ENCODE measurements at regions not wholly inside any gene's neighbourhood (a gene's known extent, or its start where the extent isn't known, plus 50 kb on each side); places are given as distances from the start of the nearest gene placed in this dataset.

DNA sequence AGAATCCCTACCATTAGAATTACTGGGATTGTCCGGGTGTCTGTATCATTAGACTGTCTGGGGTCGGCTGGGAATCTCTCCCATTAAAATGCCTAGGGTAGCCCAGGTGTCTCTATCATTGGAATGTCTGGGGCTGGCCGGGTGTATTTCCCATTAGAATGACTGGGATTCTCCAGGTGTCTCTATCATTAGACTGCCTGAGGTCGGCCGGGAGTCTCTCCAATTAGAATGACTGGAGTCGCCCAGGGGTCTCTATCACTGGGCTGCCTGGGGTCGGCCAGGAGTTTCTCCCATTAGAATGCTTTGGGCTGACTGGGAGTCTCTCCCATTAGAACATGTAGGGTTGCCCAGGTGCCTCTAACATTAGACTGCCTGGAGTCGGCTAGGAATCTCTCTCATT lies 1560.7 kb downstream of the UQCRFS1 start:
- no peaks in the 10 kb centered on the region for H3K9me3 ChIP-seq (ENCODE audit: insufficient read depth, low read depth)
- no peak overlapping the region for H2AFZ ChIP-seq
- H3F3A ChIP-seq (ENCODE audit: insufficient read depth, low read depth): no peaks in the 10 kb centered on the region
- peak in 1 of 2 experiments; percentile 16 for DNase-seq
- H3K79me2 ChIP-seq (ENCODE audit: low read depth): no peaks in the 10 kb centered on the region
- no peak overlapping the region for H3K4me2 ChIP-seq
- intact Hi-C loops (cut with micrococcal nuclease; ENCODE audit: unreplicated experiment): no loop called here
- no peak overlapping the region for H3K27ac ChIP-seq
- peaks cover 9% of the 10 kb centered on the region for H3K27me3 ChIP-seq (ENCODE audit: insufficient read depth, low read depth)
- no peaks in the 10 kb centered on the region for H3K4me1 ChIP-seq (replicated peaks; ENCODE audit: insufficient read depth)
- no peak for TF ChIP-seq CTCF (conservative IDR thresholded peaks at IDR 0.05)
- no peak for TF ChIP-seq EZH2 (IDR thresholded peaks at IDR 0.05; ENCODE audit: low read depth)
- POLR2A ChIA-PET (ENCODE audit: unreplicated experiment): no interaction called here
- BruUV-seq (replicated peaks): no TSS peak
- no peaks in the 10 kb centered on the region for H3K9me2 ChIP-seq (ENCODE audit: insufficient read depth)
- no peaks in the 10 kb centered on the region for H4K20me1 ChIP-seq (ENCODE audit: insufficient read depth)
- H3K4me3 ChIP-seq: no peak overlapping the region
- CTCF ChIA-PET: no interaction called here
- H3K36me3 ChIP-seq (ENCODE audit: low read depth): no peaks in the 10 kb centered on the region

DNA sequence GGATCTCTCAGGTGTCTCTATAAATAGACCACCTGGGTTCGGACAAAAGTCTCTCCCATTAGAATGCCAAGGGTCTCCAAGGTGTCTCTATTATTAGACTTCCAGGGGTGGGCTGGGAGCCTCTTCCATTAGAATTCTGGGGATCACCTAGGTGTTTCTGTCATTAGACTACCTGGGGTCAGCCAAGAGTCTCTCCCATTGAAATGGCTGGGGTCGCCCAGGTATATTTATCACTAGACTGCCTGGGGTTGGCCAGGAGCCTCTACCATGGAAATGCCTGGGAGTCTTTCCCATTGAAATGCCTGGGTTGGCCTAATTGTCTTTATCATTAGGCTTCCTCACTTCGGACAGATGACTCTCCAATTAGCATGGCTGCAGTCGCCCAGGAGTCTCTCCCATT lies 1565.5 kb downstream of the UQCRFS1 start:
- Histone ChIP-seq H3F3A (ENCODE audit: insufficient read depth, low read depth) (no peaks in the 10 kb centered on the region), H3K4me2 (no peak overlapping the region), H3K27ac (no peak overlapping the region), H3K9me3 (ENCODE audit: insufficient read depth, low read depth) (no peaks in the 10 kb centered on the region), H3K79me2 (ENCODE audit: low read depth) (no peaks in the 10 kb centered on the region), H4K20me1 (ENCODE audit: insufficient read depth) (no peaks in the 10 kb centered on the region), H3K9me2 (ENCODE audit: insufficient read depth) (no peaks in the 10 kb centered on the region), H2AFZ (no peak overlapping the region), H3K4me1 (replicated peaks; ENCODE audit: insufficient read depth) (no peaks in the 10 kb centered on the region), H3K27me3 (ENCODE audit: insufficient read depth, low read depth) (peaks cover 4% of the 10 kb centered on the region), H3K36me3 (ENCODE audit: low read depth) (no peaks in the 10 kb centered on the region), H3K4me3 (no peak overlapping the region)
- ChIA-PET POLR2A (ENCODE audit: unreplicated experiment) (no interaction called here), CTCF (no interaction called here)
- no TSS peak for BruUV-seq (replicated peaks)
- intact Hi-C loops (cut with micrococcal nuclease; ENCODE audit: unreplicated experiment): no loop called here
- DNase-seq: no peak
- no peak for TF ChIP-seq CTCF (conservative IDR thresholded peaks at IDR 0.05)
- TF ChIP-seq EZH2 (IDR thresholded peaks at IDR 0.05; ENCODE audit: low read depth): no peak

- CTCF ChIA-PET: no interaction called here
- POLR2A ChIA-PET (ENCODE audit: unreplicated experiment): no interaction called here
- TF ChIP-seq CTCF (conservative IDR thresholded peaks at IDR 0.05) (no peak), EZH2 (IDR thresholded peaks at IDR 0.05; ENCODE audit: low read depth) (no peak)
- Histone ChIP-seq H3K4me3 (no peak overlapping the region), H3F3A (ENCODE audit: insufficient read depth, low read depth) (no peaks in the 10 kb centered on the region), H4K20me1 (ENCODE audit: insufficient read depth) (no peaks in the 10 kb centered on the region), H3K9me2 (ENCODE audit: insufficient read depth) (no peaks in the 10 kb centered on the region), H3K27me3 (ENCODE audit: insufficient read depth, low read depth) (no peaks in the 10 kb centered on the region), H3K36me3 (ENCODE audit: low read depth) (no peaks in the 10 kb centered on the region), H3K27ac (no peak overlapping the region), H3K4me2 (no peak overlapping the region), H3K9me3 (ENCODE audit: insufficient read depth, low read depth) (0 out of 2 replicates have a peak, but pooled peaks cover 6% of the 10 kb centered on the region), H2AFZ (no peak overlapping the region), H3K79me2 (ENCODE audit: low read depth) (no peaks in the 10 kb centered on the region), H3K4me1 (replicated peaks; ENCODE audit: insufficient read depth) (no peaks in the 10 kb centered on the region)
- no TSS peak for BruUV-seq (replicated peaks)
- peak in 1 of 2 experiments; percentile 37 for DNase-seq
- intact Hi-C loops (cut with micrococcal nuclease; ENCODE audit: unreplicated experiment): no loop called here
Measured at GRCh38 chr19:27635401-27635800, 1577.5 kb downstream of the UQCRFS1 start.

All from PC-9 (cell line).